GM23248 (cell line): ENCODE measurements at regions not wholly inside any gene's neighbourhood (a gene's known extent, or its start where the extent isn't known, plus 50 kb on each side); places are given as distances from the start of the nearest gene placed in this dataset.

Experiments used
- EZH2 ChIP-seq: fragments of 200-600 bp; sonication (generic); IDR thresholded peaks from 2 replicates; pipeline ENCODE4 v1.6.1; 2018; ENCODE audit warnings: antibody characterized with exemption, mild to moderate bottlenecking; ENCODE audit not compliant: insufficient read depth, poor library complexity, severe bottlenecking
- EZH2phosphoT487 ChIP-seq: fragments of 200-600 bp; sonication (generic); IDR thresholded peaks from 2 replicates; pipeline ENCODE4 v1.6.1; 2018; ENCODE audit warnings: antibody characterized with exemption, moderate library complexity, mild to moderate bottlenecking, low read depth; ENCODE audit not compliant: insufficient read depth

DNA sequence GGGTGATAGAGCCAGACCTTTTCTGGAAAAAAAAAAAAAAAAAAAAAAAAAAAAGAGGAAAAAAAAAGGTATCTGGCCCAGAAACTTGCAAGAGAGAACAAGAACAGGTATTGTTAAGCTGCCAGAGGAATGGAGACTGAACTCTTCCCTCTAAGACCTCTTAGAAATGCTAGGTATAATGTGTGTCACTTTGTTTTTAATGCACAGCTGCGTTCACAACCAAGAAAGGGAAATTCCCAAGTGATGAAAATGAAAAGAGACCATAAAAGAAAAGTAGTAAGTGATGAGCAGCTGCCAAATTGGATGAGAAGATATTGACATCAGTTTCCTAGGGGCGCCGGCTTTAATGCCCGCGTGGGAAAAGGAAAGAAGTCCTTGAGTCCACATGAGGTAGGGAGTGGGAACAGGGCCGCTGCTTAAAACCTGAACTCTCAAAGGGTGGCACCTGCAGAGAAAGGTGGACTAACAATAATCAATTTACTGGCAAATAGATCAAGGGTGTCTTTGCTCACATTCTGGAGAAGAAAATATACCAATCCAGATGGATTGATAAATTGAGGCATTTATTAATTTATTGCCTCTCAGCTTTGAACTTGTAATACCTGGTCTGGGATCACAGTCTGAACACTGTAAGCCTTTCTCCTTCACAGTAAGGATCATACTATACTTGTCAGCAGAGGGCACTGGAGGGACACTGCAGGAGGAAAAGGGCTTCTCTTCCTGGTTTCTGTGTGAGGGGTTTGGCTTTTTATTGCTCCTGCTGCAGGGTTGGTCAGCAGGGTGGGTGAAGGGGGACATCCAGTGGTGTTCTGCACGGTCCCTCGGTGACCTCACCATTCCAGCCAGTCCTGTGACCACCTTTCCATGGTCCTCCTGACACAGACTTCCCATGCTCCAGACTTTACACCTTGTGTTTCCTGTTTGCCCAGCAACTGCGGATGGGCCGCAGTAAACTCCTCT lies 131.6 kb downstream of the AQP9 start:
- TF ChIP-seq EZH2phosphoT487, result no peak
- TF ChIP-seq EZH2, result no peak
